ENCODE measurements at regions not wholly inside any gene's neighbourhood (a gene's known extent, or its start where the extent isn't known, plus 50 kb on each side); places are given as distances from the start of the nearest gene placed in this dataset.

DNA sequence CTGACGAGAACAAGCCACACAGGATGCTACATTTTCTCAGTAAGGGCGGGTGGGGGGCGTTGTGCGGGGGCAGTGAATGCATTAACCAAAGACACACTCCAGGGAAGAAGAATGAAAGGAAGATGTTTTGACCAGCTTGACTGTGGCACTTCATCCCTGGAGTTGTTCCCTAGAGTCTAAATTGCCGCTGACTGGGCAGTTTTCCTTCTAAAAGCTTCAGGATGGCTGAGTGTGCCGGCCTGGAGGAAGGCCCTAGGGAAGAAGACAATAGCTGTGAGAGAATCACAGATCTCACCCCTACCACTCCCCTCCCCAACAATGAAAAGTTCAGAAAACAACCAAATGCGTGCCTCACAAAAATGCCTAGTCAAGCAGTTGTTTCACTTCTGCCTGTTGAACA lies 67.2 kb downstream of the NKX2-1 start:
- no peak for DNase-seq
- Histone ChIP-seq H3K4me3 (no peak overlapping the region), H3K27me3 (no peaks in the 10 kb centered on the region), H3K4me1 (no peaks in the 10 kb centered on the region), H3K9me3 (no peaks in the 10 kb centered on the region), H3K36me3 (no peaks in the 10 kb centered on the region), H3K27ac (no peak overlapping the region)
- TF ChIP-seq, protein P1, sequence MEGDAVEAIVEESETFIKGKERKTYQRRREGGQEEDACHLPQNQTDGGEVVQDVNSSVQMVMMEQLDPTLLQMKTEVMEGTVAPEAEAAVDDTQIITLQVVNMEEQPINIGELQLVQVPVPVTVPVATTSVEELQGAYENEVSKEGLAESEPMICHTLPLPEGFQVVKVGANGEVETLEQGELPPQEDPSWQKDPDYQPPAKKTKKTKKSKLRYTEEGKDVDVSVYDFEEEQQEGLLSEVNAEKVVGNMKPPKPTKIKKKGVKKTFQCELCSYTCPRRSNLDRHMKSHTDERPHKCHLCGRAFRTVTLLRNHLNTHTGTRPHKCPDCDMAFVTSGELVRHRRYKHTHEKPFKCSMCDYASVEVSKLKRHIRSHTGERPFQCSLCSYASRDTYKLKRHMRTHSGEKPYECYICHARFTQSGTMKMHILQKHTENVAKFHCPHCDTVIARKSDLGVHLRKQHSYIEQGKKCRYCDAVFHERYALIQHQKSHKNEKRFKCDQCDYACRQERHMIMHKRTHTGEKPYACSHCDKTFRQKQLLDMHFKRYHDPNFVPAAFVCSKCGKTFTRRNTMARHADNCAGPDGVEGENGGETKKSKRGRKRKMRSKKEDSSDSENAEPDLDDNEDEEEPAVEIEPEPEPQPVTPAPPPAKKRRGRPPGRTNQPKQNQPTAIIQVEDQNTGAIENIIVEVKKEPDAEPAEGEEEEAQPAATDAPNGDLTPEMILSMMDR (IDR thresholded peaks at IDR 0.05), result no peak
- TF ChIP-seq POLR2AphosphoS5 (IDR thresholded peaks at IDR 0.05) (no peak), POLR2A (IDR thresholded peaks at IDR 0.05) (no peak), EP300 (IDR thresholded peaks at IDR 0.05) (no peak)
- 67 to 81% (median 79%) methylated on average over 7 of the region's 7 CpGs for WGBS, 5 donors
- intact Hi-C loops (cut with DNase I; ENCODE audit: low total_unique reads), result no loop called here

DNA sequence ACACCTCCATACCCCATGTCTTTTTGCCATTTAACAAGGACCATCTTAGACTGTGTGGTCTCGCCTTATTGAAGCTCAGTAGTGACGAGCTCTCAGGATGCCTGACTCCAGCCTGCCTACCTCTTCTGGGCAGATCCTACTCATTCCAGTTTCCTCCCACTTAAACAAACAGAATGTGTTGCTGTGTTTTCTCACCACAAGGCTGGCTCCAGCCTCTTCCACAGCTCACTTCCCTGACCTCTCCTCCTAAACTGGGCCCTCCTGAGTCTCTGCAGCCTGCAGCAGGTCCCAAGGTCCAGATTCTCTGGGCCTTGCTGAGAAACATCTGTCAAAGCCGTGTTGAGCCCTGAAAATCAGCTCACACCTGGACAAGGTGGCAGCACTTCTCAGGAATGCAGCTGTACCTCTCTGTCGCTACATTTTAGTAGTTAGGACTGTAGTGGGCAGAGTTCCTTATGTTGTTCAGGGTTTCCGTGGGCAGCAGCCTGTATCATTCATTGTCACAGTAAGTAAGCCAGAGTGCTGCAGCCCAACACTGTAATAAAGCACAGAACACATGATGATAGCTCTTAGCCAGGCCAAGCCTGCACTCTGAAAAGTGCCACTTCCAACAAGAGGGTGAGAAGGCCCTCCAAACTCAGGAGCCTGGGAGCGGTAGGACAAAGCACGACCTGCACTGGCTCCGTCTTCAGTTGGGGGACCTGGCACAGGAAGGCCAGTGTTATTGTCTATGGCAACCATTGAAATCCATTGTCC lies 68.5 kb downstream of the NKX2-1 start:
- Histone ChIP-seq H3K27ac (no peak overlapping the region), H3K9me3 (no peaks in the 10 kb centered on the region), H3K27me3 (no peaks in the 10 kb centered on the region), H3K4me3 (no peak overlapping the region), H3K36me3 (no peaks in the 10 kb centered on the region), H3K4me1 (no peaks in the 10 kb centered on the region)
- TF ChIP-seq POLR2A (IDR thresholded peaks at IDR 0.05), result no peak
- TF ChIP-seq, protein P1 (IDR thresholded peaks at IDR 0.05), result no peak
- TF ChIP-seq EP300 (IDR thresholded peaks at IDR 0.05), result no peak
- TF ChIP-seq POLR2AphosphoS5 (IDR thresholded peaks at IDR 0.05), result no peak
- intact Hi-C loops (cut with DNase I; ENCODE audit: low total_unique reads), result no loop called here
- DNase-seq, result no peak
- WGBS, 5 donors, result 65 to 70% (median 69%) methylated on average over 8 of the region's 8 CpGs

DNA sequence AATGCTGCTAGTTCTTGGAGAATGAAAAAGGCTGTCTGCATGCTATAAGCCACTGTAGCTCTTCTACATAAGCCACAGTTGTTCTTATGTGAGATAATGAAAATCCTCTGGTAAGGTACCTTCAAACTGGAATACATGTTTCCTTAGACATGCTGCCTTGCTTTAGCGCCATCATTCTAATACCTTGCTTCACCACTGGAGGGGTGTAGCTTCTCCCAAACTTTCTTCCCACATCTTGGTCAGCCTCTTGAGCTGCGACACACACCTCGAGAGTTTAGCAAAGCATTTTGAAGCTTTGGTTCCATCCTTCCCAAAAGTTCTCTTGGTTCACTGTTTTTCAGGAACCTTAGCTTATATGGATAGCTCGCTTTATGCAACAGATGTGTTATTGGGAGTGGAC lies 69.5 kb downstream of the NKX2-1 start:
- H3K4me1 ChIP-seq, result no peaks in the 10 kb centered on the region
- DNase-seq, result no peak
- TF ChIP-seq POLR2A (IDR thresholded peaks at IDR 0.05), result no peak
- TF ChIP-seq, protein P1 (IDR thresholded peaks at IDR 0.05), result no peak
- no peak for TF ChIP-seq EP300 (IDR thresholded peaks at IDR 0.05)
- TF ChIP-seq POLR2AphosphoS5 (IDR thresholded peaks at IDR 0.05), result no peak
- no peak overlapping the region for H3K4me3 ChIP-seq
- intact Hi-C loops (cut with DNase I; ENCODE audit: low total_unique reads), result no loop called here
- no peak overlapping the region for H3K27ac ChIP-seq
- no peaks in the 10 kb centered on the region for H3K9me3 ChIP-seq
- no peaks in the 10 kb centered on the region for H3K27me3 ChIP-seq
- 86 to 93% (median 88%) methylated on average over 4 of the region's 4 CpGs for WGBS, 5 donors
- no peaks in the 10 kb centered on the region for H3K36me3 ChIP-seq

DNA sequence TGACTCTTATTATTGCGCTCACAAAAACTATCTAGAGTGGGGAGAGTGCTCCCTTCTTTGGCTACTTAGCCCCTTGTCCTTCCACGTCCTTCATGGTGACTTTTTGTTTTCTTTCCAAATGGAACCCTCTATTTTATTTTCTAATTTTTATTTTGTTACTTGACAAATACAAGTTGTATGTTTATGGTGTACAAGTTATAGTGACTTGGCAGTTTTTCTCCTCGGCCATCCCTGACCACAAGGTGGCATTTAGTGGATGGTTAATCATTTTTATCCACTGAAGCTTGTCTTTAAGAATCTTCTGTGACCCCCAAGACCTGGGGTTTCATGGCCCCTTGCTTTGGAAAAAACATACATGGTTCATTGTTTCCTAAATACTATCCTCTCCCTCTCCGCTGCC lies 70.1 kb downstream of the NKX2-1 start:
- no peak for DNase-seq
- 77 to 90% (median 83%) methylated on average over 4 of the region's 4 CpGs for WGBS, 5 donors
- TF ChIP-seq EP300 (IDR thresholded peaks at IDR 0.05), result no peak
- TF ChIP-seq, protein P1 (IDR thresholded peaks at IDR 0.05), result no peak
- TF ChIP-seq POLR2A (IDR thresholded peaks at IDR 0.05), result no peak
- TF ChIP-seq POLR2AphosphoS5 (IDR thresholded peaks at IDR 0.05), result no peak
- intact Hi-C loops (cut with DNase I; ENCODE audit: low total_unique reads), result no loop called here
- no peaks in the 10 kb centered on the region for H3K36me3 ChIP-seq
- no peaks in the 10 kb centered on the region for H3K9me3 ChIP-seq
- H3K4me1 ChIP-seq, result no peaks in the 10 kb centered on the region
- no peak overlapping the region for H3K27ac ChIP-seq
- no peak overlapping the region for H3K4me3 ChIP-seq
- no peaks in the 10 kb centered on the region for H3K27me3 ChIP-seq
